RWPE1 (cell line): ENCODE measurements at regions not wholly inside any gene's neighbourhood (a gene's known extent, or its start where the extent isn't known, plus 50 kb on each side); places are given as distances from the start of the nearest gene placed in this dataset.

Experiments
- CTCF ChIA-PET: fragments of 350-600 bp; sonication (Branson Sonifier 250); formaldehyde crosslinking; extraction: SDS; loops from one replicate; lab custom pipeline; 2021; lab: Yijun Ruan, JAX
- POLR2A ChIA-PET: fragments of 400-600 bp; formaldehyde crosslinking; extraction: SDS; loops from one replicate; lab custom pipeline; 2020; ENCODE audit warnings: antibody characterized with exemption; ENCODE audit not compliant: low non-redundant PET; lab: Yijun Ruan, JAX
- DNase-seq: peaks from one replicate; pipeline ENCODE4 v3.0.0; 2012; ENCODE audit warnings: low spot score
- H3K27ac ChIP-seq: fragments of 450-650 bp; 2 replicates; pipeline ENCODE4 v1.5.1; 2017
- TF ChIP-seq, protein P1 (sequence below): fragments of 450-650 bp; conservative IDR thresholded peaks from 2 replicates; pipeline ENCODE4 v1.5.1; 2017; ENCODE audit warnings: low read depth, mild to moderate bottlenecking

DNA sequence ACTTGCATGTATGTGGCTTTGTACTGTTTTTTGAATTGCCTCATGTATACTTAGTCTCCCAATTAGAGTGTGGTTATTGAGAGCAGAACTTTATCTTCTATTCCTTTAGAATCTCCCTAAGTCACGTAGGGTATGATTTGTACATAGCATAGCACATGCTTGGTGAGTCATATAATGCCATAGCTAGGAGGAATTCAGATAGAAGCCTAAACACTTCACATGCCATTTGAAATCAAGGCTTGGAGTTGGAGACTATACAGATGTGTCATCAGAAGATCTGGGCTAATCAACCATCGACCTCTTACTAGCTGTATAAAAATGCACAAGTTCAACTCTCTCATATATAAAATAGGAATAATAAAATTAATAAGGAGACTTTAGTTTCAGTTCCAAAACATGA, 222.6 kb upstream of the ST6GAL2 start:
- DNase-seq, result no peak
- H3K27ac ChIP-seq, result no peak overlapping the region
- ChIA-PET CTCF (no interaction called here), POLR2A (no interaction called here)
- TF ChIP-seq, protein P1, sequence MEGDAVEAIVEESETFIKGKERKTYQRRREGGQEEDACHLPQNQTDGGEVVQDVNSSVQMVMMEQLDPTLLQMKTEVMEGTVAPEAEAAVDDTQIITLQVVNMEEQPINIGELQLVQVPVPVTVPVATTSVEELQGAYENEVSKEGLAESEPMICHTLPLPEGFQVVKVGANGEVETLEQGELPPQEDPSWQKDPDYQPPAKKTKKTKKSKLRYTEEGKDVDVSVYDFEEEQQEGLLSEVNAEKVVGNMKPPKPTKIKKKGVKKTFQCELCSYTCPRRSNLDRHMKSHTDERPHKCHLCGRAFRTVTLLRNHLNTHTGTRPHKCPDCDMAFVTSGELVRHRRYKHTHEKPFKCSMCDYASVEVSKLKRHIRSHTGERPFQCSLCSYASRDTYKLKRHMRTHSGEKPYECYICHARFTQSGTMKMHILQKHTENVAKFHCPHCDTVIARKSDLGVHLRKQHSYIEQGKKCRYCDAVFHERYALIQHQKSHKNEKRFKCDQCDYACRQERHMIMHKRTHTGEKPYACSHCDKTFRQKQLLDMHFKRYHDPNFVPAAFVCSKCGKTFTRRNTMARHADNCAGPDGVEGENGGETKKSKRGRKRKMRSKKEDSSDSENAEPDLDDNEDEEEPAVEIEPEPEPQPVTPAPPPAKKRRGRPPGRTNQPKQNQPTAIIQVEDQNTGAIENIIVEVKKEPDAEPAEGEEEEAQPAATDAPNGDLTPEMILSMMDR, result no peak

DNA sequence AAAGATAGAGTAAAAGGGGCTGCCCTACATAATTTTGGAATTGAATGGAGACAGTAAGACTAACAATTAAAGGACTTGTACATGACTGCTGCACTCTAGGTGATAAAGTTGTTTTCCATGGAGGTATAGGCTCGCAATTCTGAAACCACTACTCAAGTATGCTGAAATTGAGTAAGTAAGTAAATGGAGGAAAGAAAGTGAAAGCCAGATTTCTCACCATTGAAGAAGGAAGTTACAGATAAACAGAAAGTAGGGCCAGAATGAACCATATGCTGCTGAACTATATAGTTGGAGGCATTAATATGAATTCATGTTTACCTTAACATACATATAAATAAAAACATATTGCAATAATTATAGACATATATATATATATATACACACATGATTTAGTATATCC, 225.7 kb upstream of the ST6GAL2 start:
- ChIA-PET POLR2A (no interaction called here), CTCF (no interaction called here)
- no peak for DNase-seq
- H3K27ac ChIP-seq, result no peak overlapping the region
- TF ChIP-seq, protein P1, result no peak

DNA sequence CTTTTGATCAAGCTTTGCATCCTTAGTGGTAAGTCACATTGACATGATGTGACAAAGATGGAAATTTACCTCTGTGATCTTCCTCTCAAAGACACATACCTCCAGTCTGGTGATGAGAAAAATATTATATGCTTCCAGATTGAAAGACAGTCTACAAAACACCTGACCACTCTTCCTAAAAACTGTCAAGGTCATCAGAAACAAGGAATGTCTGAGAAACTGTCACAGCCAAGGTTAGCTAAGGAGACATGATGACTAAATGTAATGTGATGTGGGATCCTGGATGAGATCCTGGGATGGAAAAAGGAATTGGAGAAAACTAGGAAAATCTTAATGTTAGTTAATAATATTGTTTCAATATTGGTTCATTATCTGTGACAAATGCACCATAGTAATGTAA, 226.6 kb upstream of the ST6GAL2 start:
- TF ChIP-seq, protein P1, result no peak
- ChIA-PET CTCF (no interaction called here), POLR2A (no interaction called here)
- DNase-seq, result no peak
- H3K27ac ChIP-seq, result no peak overlapping the region

DNA sequence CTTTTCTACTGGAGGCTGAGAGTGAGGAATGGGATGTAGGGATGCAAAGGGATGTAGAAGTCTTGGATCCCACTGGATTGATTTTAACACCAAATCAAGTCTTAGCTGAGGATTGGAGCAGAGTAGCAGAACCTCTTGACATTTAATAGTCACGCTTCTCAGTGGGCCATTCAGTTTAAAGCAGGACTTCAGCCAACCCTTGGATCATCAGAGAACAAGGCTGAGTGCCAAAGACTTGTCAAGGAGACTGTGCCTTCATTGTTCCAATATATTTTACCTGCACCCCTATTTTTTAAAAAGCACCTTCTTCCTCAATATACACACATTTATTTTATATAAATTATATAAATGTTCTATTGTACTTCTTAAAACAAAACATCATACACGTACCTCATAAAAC, 242.4 kb upstream of the ST6GAL2 start:
- ChIA-PET CTCF (no interaction called here), POLR2A (no interaction called here)
- TF ChIP-seq, protein P1, result no peak
- no peak for DNase-seq
- H3K27ac ChIP-seq, result no peak overlapping the region

DNA sequence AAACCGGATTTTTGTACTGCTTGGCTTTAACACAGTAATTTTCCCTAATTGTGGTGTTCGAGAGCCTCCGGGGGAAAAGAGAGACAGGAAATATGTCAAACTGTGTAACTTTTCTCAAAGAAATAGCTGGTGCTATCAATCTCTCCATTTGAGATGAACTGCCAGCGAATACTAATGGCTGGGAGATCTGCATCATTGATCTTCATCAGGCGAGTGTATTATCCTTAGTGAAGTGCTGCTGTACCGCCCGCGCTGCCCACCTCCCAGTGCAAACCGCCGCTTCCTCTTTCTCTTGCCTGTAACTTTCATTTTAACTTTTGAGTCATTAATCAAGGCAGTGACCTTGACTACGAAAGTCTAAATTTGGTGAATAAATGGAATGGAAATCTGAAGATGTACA, 246.1 kb upstream of the ST6GAL2 start:
- no peak overlapping the region for H3K27ac ChIP-seq
- CTCF ChIA-PET, result no interaction called here
- no peak for DNase-seq
- TF ChIP-seq, protein P1, result no peak
- POLR2A ChIA-PET, result no interaction called here

DNA sequence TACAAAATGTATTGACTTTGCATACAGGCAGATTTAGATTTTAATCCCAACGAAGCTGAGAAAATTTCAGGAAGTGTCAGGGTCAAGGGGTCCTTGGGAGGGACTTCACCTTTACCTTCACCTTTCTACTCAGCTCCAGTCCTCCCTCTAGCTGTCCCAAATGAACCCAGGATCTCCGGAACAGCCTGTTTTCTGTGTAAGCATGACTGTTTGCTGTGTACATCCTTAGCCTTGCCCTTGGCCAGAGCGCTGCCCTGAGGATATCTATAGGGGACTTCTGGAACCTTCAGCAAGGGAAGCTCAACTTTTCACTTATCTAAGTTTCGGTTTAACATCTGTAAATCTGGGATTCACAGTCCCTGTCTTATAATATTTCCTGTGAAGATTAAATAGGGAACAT, 246.8 kb upstream of the ST6GAL2 start:
- ChIA-PET CTCF (no interaction called here), POLR2A (no interaction called here)
- H3K27ac ChIP-seq, result no peak overlapping the region
- TF ChIP-seq, protein P1, result no peak
- DNase-seq, result no peak

DNA sequence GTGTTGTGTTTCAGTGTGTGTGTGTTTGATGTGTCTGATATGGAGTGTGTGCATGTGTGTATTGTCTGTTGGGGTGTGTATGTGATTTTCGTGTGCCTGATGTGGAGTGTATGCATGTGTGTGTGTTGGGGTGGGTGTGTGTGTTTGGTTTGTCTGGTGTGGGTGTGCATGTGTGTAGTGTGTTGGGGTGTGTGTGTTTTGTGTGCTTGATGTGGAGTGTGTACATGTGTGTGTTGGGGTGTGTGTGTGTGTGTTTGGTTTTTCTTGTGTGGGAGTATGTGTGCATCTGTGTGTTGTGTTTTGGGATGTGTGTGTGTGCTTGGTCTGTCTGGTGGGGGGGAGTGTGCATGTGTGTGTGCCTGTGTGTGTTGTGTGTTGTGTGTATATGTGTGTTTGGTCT, 247.4 kb upstream of the ST6GAL2 start:
- ChIA-PET CTCF (no interaction called here), POLR2A (no interaction called here)
- no peak for DNase-seq
- no peak overlapping the region for H3K27ac ChIP-seq
- TF ChIP-seq, protein P1, result no peak
